ENCODE measurements at regions not wholly inside any gene's neighbourhood (a gene's known extent, or its start where the extent isn't known, plus 50 kb on each side); places are given as distances from the start of the nearest gene placed in this dataset.

GRCh38 chr3:182618085-182618732 is 175.1 kb upstream of the ATP11B start:
- TF ChIP-seq CTCF (conservative IDR thresholded peaks at IDR 0.05; ENCODE audit: low read depth, low read length), result 0 out of 2 replicates have a peak, but pooled peaks have one; percentile 12
- TF ChIP-seq SMC3 (IDR thresholded peaks at IDR 0.05; ENCODE audit: low read depth, low read length), result no peak
- no peak for TF ChIP-seq RCOR1 (IDR thresholded peaks at IDR 0.05; ENCODE audit: insufficient replicate concordance, low read length)
- TF ChIP-seq CEBPB (IDR thresholded peaks at IDR 0.05; ENCODE audit: low read depth, low read length), result no peak
- no peak for TF ChIP-seq POLR2A (IDR thresholded peaks at IDR 0.05; ENCODE audit: low read depth, low read length)
- TF ChIP-seq RFX5 (IDR thresholded peaks at IDR 0.05; ENCODE audit: low read depth, low read length), result no peak
- TF ChIP-seq ELK1 (IDR thresholded peaks at IDR 0.05; ENCODE audit: borderline replicate concordance, low read depth, low read length), result no peak
- peak; percentile 24; the same call in 1 of the 2 replicates for TF ChIP-seq RAD21 (IDR thresholded peaks at IDR 0.05; ENCODE audit: low read length)
- no peak for TF ChIP-seq CHD1 (IDR thresholded peaks at IDR 0.05; ENCODE audit: low read depth, low read length)
